Hepatocyte (in vitro differentiated cells): ENCODE measurements at regions not wholly inside any gene's neighbourhood (a gene's known extent, or its start where the extent isn't known, plus 50 kb on each side); places are given as distances from the start of the nearest gene placed in this dataset.

Experiments used
- EZH2phosphoT487 ChIP-seq: fragments of 200-600 bp; sonication (generic); IDR thresholded peaks from one replicate; pipeline ENCODE4 v1.6.1; 2018; ENCODE audit warnings: antibody characterized with exemption, mild to moderate bottlenecking, low read depth, moderate library complexity; ENCODE audit not compliant: unreplicated experiment, severe bottlenecking
- TF ChIP-seq, protein P1 (sequence below): fragments of 200-600 bp; sonication (generic); IDR thresholded peaks from 2 replicates; pipeline ENCODE4 v1.5.1; 2016; ENCODE audit warnings: antibody characterized with exemption, mild to moderate bottlenecking; ENCODE audit not compliant: poor library complexity

DNA sequence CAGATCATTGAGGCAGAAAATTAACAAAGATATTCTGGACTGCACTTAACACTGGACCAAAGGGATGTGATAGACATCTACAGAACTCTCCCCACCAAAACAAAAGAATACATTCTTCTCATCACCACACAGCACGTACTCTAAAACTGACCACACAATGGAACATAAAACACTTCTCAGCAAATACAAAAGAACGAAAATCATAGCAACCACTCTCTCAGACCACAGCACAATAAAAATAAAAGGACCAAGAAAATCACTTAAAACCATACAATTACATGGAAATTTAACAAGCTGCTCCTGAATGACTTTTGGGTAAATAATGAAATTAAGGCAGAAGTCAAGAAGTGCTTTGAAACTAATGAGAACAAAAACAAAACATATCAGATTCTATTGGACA, 254.0 kb upstream of the STXBP6 start:
- TF ChIP-seq, protein P1, sequence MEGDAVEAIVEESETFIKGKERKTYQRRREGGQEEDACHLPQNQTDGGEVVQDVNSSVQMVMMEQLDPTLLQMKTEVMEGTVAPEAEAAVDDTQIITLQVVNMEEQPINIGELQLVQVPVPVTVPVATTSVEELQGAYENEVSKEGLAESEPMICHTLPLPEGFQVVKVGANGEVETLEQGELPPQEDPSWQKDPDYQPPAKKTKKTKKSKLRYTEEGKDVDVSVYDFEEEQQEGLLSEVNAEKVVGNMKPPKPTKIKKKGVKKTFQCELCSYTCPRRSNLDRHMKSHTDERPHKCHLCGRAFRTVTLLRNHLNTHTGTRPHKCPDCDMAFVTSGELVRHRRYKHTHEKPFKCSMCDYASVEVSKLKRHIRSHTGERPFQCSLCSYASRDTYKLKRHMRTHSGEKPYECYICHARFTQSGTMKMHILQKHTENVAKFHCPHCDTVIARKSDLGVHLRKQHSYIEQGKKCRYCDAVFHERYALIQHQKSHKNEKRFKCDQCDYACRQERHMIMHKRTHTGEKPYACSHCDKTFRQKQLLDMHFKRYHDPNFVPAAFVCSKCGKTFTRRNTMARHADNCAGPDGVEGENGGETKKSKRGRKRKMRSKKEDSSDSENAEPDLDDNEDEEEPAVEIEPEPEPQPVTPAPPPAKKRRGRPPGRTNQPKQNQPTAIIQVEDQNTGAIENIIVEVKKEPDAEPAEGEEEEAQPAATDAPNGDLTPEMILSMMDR: no peak
- TF ChIP-seq EZH2phosphoT487: no peak
